CD4-positive, alpha-beta T cell (primary cell): ENCODE measurements at regions not wholly inside any gene's neighbourhood (a gene's known extent, or its start where the extent isn't known, plus 50 kb on each side); places are given as distances from the start of the nearest gene placed in this dataset.

ENCODE experiments used
- ATAC-seq: fragments of 200-7000 bp; cut with Tn5 transposase; one replicate; pipeline ENCODE4 v1.10.0; 2022; ENCODE audit warnings: mild to moderate bottlenecking; ENCODE audit not compliant: poor library complexity
- CTCF ChIA-PET: fragments of 350-600 bp; sonication (Branson Sonifier 250); formaldehyde crosslinking; loops from one replicate; lab custom pipeline; 2021; ENCODE audit warnings: antibody characterized with exemption, inconsistent platforms; lab: Charles Lee
- POLR2A ChIA-PET: fragments of 350-600 bp; sonication (Branson Sonifier 250); formaldehyde crosslinking; loops from one replicate; lab custom pipeline; 2021; ENCODE audit warnings: antibody characterized with exemption, inconsistent platforms; lab: Charles Lee
- DNase-seq, 14 experiments: peaks; one replicate each; pipeline ENCODE4 v3.0.0-alpha.2; 2013 to 2020; ENCODE audit warnings: mixed read lengths in 2 of 14
- H3K27ac ChIP-seq, 2 donors: one replicate each; pipeline versions ENCODE4 v1.5.1 to v1.7.0; 2013; ENCODE audit warnings: low read length in 2 of 2, low read depth in 1 of 2, mild to moderate bottlenecking in 1 of 2
- H3K27me3 ChIP-seq, 2 experiments: 1 replicate in 1 of 2; 2 replicates in 1 of 2; pipeline versions ENCODE4 v1.6.1 to v1.7.0; 2013; ENCODE audit warnings: low read length in 2 of 2, control low read depth in 1 of 2, mild to moderate bottlenecking in 1 of 2, moderate library complexity in 1 of 2; ENCODE audit not compliant: insufficient read depth in 2 of 2, control insufficient read depth in 1 of 2
- H3K36me3 ChIP-seq: one replicate; pipeline ENCODE4 v1.6.1; 2013; ENCODE audit warnings: low read length, control low read depth; ENCODE audit not compliant: insufficient read depth
- H3K4me1 ChIP-seq: one replicate; pipeline ENCODE4 v1.6.1; 2013; ENCODE audit warnings: low read length, control low read depth; ENCODE audit not compliant: insufficient read depth
- H3K4me3 ChIP-seq: one replicate; pipeline ENCODE4 v1.5.1; 2013; ENCODE audit warnings: mild to moderate bottlenecking, low read length, moderate library complexity
- H3K9me3 ChIP-seq, 2 experiments: 1 replicate in 1 of 2; 2 replicates in 1 of 2; pipeline versions ENCODE4 v1.6.1 to v1.7.0; 2013; ENCODE audit warnings: low read length in 2 of 2, mild to moderate bottlenecking in 2 of 2, control low read depth in 1 of 2, moderate library complexity in 1 of 2; ENCODE audit not compliant: control insufficient read depth in 1 of 2, insufficient read depth in 1 of 2
- H3K27ac Mint-ChIP-seq: one replicate; pipeline ENCODE4 v1.8.0; 2020; ENCODE audit warnings: mixed read lengths
- H3K27me3 Mint-ChIP-seq: one replicate; pipeline ENCODE4 v1.8.0; 2021; ENCODE audit warnings: mixed read lengths
- H3K36me3 Mint-ChIP-seq: one replicate; pipeline ENCODE4 v1.8.0; 2021; ENCODE audit warnings: low read depth, mixed read lengths
- H3K4me1 Mint-ChIP-seq: one replicate; pipeline ENCODE4 v1.8.0; 2021; ENCODE audit warnings: low read depth, mixed read lengths
- H3K4me3 Mint-ChIP-seq: one replicate; pipeline ENCODE4 v1.8.0; 2020; ENCODE audit warnings: mild to moderate bottlenecking, mixed read lengths
- H3K9me3 Mint-ChIP-seq: one replicate; pipeline ENCODE4 v1.8.0; 2020; ENCODE audit warnings: mixed read lengths
- intact Hi-C, 2 experiments: fragments of 100-400 bp; cut with DNase I in 1 of 2; cut with micrococcal nuclease in 1 of 2; formaldehyde crosslinking; loops; one replicate each; pipeline versions ENCODE4 v1.15.1 to v1.9.0; 2023 to 2025; cut with DNase I, micrococcal nuclease
- TF ChIP-seq, protein P1 (sequence below): fragments of 200-600 bp; IDR thresholded peaks from one replicate; pipeline ENCODE4 v1.8.0; 2022; ENCODE audit warnings: antibody characterized with exemption, mild to moderate bottlenecking

GRCh38 chr14:78104160-78104559 lies 66.0 kb upstream of the NRXN3 start:
- no peaks in the 10 kb centered on the region for H3K4me1 ChIP-seq
- ATAC-seq (no peak), DNase-seq (no peak)
- H3K27ac Mint-ChIP-seq = no peak overlapping the region
- no peak overlapping the region for H3K4me3 Mint-ChIP-seq
- peaks cover 4% of the 10 kb centered on the region for H3K9me3 Mint-ChIP-seq
- ChIA-PET POLR2A (no interaction called here), CTCF (no interaction called here)
- H3K27me3 Mint-ChIP-seq = peaks cover 15% of the 10 kb centered on the region
- no peaks in the 10 kb centered on the region for H3K27me3 ChIP-seq
- TF ChIP-seq, protein P1, sequence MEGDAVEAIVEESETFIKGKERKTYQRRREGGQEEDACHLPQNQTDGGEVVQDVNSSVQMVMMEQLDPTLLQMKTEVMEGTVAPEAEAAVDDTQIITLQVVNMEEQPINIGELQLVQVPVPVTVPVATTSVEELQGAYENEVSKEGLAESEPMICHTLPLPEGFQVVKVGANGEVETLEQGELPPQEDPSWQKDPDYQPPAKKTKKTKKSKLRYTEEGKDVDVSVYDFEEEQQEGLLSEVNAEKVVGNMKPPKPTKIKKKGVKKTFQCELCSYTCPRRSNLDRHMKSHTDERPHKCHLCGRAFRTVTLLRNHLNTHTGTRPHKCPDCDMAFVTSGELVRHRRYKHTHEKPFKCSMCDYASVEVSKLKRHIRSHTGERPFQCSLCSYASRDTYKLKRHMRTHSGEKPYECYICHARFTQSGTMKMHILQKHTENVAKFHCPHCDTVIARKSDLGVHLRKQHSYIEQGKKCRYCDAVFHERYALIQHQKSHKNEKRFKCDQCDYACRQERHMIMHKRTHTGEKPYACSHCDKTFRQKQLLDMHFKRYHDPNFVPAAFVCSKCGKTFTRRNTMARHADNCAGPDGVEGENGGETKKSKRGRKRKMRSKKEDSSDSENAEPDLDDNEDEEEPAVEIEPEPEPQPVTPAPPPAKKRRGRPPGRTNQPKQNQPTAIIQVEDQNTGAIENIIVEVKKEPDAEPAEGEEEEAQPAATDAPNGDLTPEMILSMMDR = no peak
- H3K36me3 Mint-ChIP-seq = no peaks in the 10 kb centered on the region
- H3K36me3 ChIP-seq = no peaks in the 10 kb centered on the region
- intact Hi-C loops = no loop called here
- peaks cover 0 to 4% of the 10 kb centered on the region in 2 experiments for H3K9me3 ChIP-seq
- H3K27ac ChIP-seq = no peak overlapping the region
- no peak overlapping the region for H3K4me3 ChIP-seq
- no peaks in the 10 kb centered on the region for H3K4me1 Mint-ChIP-seq

GRCh38 chr14:78104655-78105054 lies 65.5 kb upstream of the NRXN3 start:
- no peaks in the 10 kb centered on the region for H3K4me1 ChIP-seq
- ATAC-seq = no peak
- Mint-ChIP-seq H3K27ac (no peak overlapping the region), H3K27me3 (peaks cover 15% of the 10 kb centered on the region), H3K9me3 (peaks cover 4% of the 10 kb centered on the region), H3K4me1 (no peaks in the 10 kb centered on the region), H3K4me3 (no peak overlapping the region), H3K36me3 (no peaks in the 10 kb centered on the region)
- peaks cover 0 to 4% of the 10 kb centered on the region in 2 experiments for H3K9me3 ChIP-seq
- no peak for DNase-seq
- H3K36me3 ChIP-seq = no peaks in the 10 kb centered on the region
- intact Hi-C loops = no loop called here
- ChIA-PET POLR2A (no interaction called here), CTCF (no interaction called here)
- no peak overlapping the region for H3K4me3 ChIP-seq
- TF ChIP-seq, protein P1 = no peak
- no peak overlapping the region for H3K27ac ChIP-seq
- no peaks in the 10 kb centered on the region for H3K27me3 ChIP-seq

- H3K9me3 ChIP-seq = peaks cover 0 to 2% of the 10 kb centered on the region in 2 experiments
- POLR2A ChIA-PET = no interaction called here
- H3K4me3 ChIP-seq = no peak overlapping the region
Observed at GRCh38 chr14:78106381-78106780, 63.8 kb upstream of the NRXN3 start.

More at GRCh38 chr14:78106381-78106780, 63.8 kb upstream of the NRXN3 start:
- no peaks in the 10 kb centered on the region for H3K27me3 ChIP-seq
- TF ChIP-seq, protein P1 = no peak
- no peaks in the 10 kb centered on the region for H3K36me3 ChIP-seq
- intact Hi-C loops = no loop called here
- Mint-ChIP-seq H3K4me3 (no peak overlapping the region), H3K36me3 (no peaks in the 10 kb centered on the region), H3K27me3 (peaks cover 14% of the 10 kb centered on the region), H3K4me1 (no peaks in the 10 kb centered on the region), H3K27ac (no peak overlapping the region), H3K9me3 (peaks cover 7% of the 10 kb centered on the region)
- no peaks in the 10 kb centered on the region for H3K4me1 ChIP-seq
- ATAC-seq (no peak), DNase-seq (no peak)
- no peak overlapping the region for H3K27ac ChIP-seq
- CTCF ChIA-PET = no interaction called here
